SK-N-SH (cell line): ENCODE measurements at regions not wholly inside any gene's neighbourhood (a gene's known extent, or its start where the extent isn't known, plus 50 kb on each side); places are given as distances from the start of the nearest gene placed in this dataset.

ENCODE experiments used
- CHD2 ChIP-seq: fragments of 150-350 bp; IDR thresholded peaks from 2 replicates; pipeline ENCODE4 v1.6.1; 2018; ENCODE audit warnings: low read length; ENCODE audit not compliant: partially characterized antibody
- EZH2phosphoT487 ChIP-seq: fragments of 200-600 bp; sonication (generic); IDR thresholded peaks from 2 replicates; pipeline ENCODE4 v1.6.1; 2017; ENCODE audit warnings: low read depth, mixed run types, mild to moderate bottlenecking, antibody characterized with exemption, moderate library complexity, borderline replicate concordance
- POLR2AphosphoS5 ChIP-seq: IDR thresholded peaks from 2 replicates; pipeline ENCODE4 v1.6.1; 2012; ENCODE audit warnings: low read depth, low read length
- RAD21 ChIP-seq: IDR thresholded peaks from 2 replicates; pipeline ENCODE4 v1.6.1; 2012; ENCODE audit warnings: mild to moderate bottlenecking, low read length
- TF ChIP-seq, protein P1 (sequence below): fragments of 200-600 bp; sonication (generic); IDR thresholded peaks from 2 replicates; pipeline ENCODE4 v1.6.1; 2017; ENCODE audit warnings: antibody characterized with exemption, mild to moderate bottlenecking, moderate library complexity
- TF ChIP-seq, protein P2 (sequence below): IDR thresholded peaks from 2 replicates; pipeline ENCODE4 v1.4.0; 2012; ENCODE audit warnings: low read depth

GRCh38 chr2:186325827-186326535 is 160.1 kb upstream of the ZC3H15 start:
- TF ChIP-seq, protein P1, sequence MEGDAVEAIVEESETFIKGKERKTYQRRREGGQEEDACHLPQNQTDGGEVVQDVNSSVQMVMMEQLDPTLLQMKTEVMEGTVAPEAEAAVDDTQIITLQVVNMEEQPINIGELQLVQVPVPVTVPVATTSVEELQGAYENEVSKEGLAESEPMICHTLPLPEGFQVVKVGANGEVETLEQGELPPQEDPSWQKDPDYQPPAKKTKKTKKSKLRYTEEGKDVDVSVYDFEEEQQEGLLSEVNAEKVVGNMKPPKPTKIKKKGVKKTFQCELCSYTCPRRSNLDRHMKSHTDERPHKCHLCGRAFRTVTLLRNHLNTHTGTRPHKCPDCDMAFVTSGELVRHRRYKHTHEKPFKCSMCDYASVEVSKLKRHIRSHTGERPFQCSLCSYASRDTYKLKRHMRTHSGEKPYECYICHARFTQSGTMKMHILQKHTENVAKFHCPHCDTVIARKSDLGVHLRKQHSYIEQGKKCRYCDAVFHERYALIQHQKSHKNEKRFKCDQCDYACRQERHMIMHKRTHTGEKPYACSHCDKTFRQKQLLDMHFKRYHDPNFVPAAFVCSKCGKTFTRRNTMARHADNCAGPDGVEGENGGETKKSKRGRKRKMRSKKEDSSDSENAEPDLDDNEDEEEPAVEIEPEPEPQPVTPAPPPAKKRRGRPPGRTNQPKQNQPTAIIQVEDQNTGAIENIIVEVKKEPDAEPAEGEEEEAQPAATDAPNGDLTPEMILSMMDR, result no peak
- TF ChIP-seq RAD21 (no peak), CHD2 (no peak), EZH2phosphoT487 (no peak), POLR2AphosphoS5 (no peak)
- TF ChIP-seq, protein P2, sequence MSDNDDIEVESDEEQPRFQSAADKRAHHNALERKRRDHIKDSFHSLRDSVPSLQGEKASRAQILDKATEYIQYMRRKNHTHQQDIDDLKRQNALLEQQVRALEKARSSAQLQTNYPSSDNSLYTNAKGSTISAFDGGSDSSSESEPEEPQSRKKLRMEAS, result no peak
